K562 (cell line): ENCODE measurements at regions not wholly inside any gene's neighbourhood (a gene's known extent, or its start where the extent isn't known, plus 50 kb on each side); places are given as distances from the start of the nearest gene placed in this dataset.

ENCODE experiments used
- EZH2 ChIP-seq: IDR thresholded peaks from 2 replicates; pipeline ENCODE4 v1.6.1; 2012; ENCODE audit warnings: low read depth, mild to moderate bottlenecking, inconsistent platforms, low read length, borderline replicate concordance
- HCFC1 ChIP-seq: IDR thresholded peaks from 2 replicates; pipeline ENCODE4 v1.6.1; 2012; ENCODE audit warnings: low read depth, low read length, improper control_type of control experiment
- HDGF ChIP-seq: fragments of 450-650 bp; IDR thresholded peaks from 2 replicates; pipeline ENCODE4 v1.6.1; 2016
- POLR2AphosphoS5 ChIP-seq: IDR thresholded peaks from 2 replicates; pipeline ENCODE4 v1.6.1; 2011; ENCODE audit warnings: mild to moderate bottlenecking, low read depth, low read length, moderate library complexity; ENCODE audit not compliant: control insufficient read depth, insufficient read depth
- RBM15 ChIP-seq: fragments of 200-400 bp; formaldehyde crosslinking; IDR thresholded peaks from 2 replicates; pipeline ENCODE4 v1.6.1; 2018; ENCODE audit warnings: mild to moderate bottlenecking, low read length, moderate library complexity; ENCODE audit not compliant: insufficient read depth
- RUNX1 ChIP-seq: sonication (generic); IDR thresholded peaks from 2 replicates; pipeline ENCODE4 v1.6.1; 2016; ENCODE audit warnings: antibody characterized with exemption, low read depth
- ZNF224 ChIP-seq: sonication (generic); formaldehyde crosslinking; IDR thresholded peaks from 2 replicates; pipeline ENCODE4 v1.8.0; 2022; ENCODE audit warnings: mild to moderate bottlenecking, missing genetic modification reagents
- ZNF589 ChIP-seq: fragments of 200-800 bp; sonication (Bioruptor generic); IDR thresholded peaks from 2 replicates; pipeline ENCODE4 v1.6.1; 2016; ENCODE audit warnings: low read depth, missing genetic modification characterization, missing compliant biosample characterization
- TF ChIP-seq, protein P1 (sequence below): fragments of 250-450 bp; sonication (Bioruptor Pico); IDR thresholded peaks from 2 replicates; pipeline ENCODE4 v1.4.0; 2020; ENCODE audit warnings: mild to moderate bottlenecking, moderate library complexity
- TF ChIP-seq, protein P2 (sequence below), 2 experiments: fragments of 450-650 bp; IDR thresholded peaks; 2 replicates each; pipeline ENCODE4 v1.6.1; 2016
- TF ChIP-seq, protein P3 (sequence below), 3 experiments: IDR thresholded peaks in 2 of 3; conservative IDR thresholded peaks in 1 of 3; 2 replicates each; pipeline ENCODE4 v1.5.1; 2011 to 2012; ENCODE audit warnings: low read length in 3 of 3, mild to moderate bottlenecking in 3 of 3, control low read depth in 2 of 3, improper control_type of control experiment in 1 of 3, inconsistent platforms in 1 of 3, low read depth in 1 of 3, mixed read lengths in 1 of 3, moderate library complexity in 1 of 3; ENCODE audit not compliant: insufficient read depth in 2 of 3

DNA sequence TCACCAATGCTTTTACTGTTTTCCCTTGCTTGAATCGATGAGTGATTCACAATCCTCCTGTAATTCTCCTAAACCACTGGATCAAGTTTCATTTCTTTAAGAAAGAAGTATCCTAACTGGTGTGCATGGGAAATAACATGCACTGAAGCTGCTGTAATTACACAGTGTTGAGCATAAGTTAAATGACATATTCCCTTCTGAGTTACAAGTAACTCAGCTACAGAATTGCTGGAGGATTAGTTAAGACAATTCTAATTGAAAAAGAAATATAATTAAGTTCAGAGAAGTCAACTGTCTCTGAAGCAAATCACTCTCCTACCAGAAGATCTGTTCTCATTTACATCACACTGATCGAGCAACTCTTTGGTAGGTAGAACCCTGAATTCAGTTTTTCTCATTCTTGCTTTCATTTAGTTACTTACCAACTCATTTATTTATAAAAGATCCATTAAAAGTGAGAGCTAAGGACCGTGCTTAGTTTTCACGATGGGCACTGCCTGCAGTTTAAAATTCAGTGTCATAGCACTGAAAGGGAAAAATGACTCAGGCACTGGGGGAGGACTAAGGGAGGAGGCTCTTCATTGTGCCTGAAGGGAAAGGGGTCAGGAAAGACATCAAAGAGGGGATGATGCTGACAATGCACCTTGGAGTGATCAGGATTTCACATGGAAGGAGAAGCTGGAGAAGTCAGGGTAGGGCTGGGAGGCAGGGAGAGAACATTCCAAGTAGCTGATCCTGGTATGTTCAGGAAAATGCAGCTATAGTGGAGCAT is 327.2 kb downstream of the EMP1 start:
- no peak for TF ChIP-seq HDGF
- TF ChIP-seq HCFC1 = no peak
- TF ChIP-seq ZNF589 (CRISPR knock-in tag) = no peak
- TF ChIP-seq, protein P1, sequence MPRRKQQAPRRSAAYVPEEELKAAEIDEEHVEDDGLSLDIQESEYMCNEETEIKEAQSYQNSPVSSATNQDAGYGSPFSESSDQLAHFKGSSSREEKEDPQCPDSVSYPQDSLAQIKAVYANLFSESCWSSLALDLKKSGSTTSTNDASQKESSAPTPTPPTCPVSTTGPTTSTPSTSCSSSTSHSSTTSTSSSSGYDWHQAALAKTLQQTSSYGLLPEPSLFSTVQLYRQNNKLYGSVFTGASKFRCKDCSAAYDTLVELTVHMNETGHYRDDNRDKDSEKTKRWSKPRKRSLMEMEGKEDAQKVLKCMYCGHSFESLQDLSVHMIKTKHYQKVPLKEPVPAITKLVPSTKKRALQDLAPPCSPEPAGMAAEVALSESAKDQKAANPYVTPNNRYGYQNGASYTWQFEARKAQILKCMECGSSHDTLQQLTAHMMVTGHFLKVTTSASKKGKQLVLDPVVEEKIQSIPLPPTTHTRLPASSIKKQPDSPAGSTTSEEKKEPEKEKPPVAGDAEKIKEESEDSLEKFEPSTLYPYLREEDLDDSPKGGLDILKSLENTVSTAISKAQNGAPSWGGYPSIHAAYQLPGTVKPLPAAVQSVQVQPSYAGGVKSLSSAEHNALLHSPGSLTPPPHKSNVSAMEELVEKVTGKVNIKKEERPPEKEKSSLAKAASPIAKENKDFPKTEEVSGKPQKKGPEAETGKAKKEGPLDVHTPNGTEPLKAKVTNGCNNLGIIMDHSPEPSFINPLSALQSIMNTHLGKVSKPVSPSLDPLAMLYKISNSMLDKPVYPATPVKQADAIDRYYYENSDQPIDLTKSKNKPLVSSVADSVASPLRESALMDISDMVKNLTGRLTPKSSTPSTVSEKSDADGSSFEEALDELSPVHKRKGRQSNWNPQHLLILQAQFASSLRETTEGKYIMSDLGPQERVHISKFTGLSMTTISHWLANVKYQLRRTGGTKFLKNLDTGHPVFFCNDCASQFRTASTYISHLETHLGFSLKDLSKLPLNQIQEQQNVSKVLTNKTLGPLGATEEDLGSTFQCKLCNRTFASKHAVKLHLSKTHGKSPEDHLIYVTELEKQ (CRISPR knock-in tag) = no peak
- TF ChIP-seq, protein P2, sequence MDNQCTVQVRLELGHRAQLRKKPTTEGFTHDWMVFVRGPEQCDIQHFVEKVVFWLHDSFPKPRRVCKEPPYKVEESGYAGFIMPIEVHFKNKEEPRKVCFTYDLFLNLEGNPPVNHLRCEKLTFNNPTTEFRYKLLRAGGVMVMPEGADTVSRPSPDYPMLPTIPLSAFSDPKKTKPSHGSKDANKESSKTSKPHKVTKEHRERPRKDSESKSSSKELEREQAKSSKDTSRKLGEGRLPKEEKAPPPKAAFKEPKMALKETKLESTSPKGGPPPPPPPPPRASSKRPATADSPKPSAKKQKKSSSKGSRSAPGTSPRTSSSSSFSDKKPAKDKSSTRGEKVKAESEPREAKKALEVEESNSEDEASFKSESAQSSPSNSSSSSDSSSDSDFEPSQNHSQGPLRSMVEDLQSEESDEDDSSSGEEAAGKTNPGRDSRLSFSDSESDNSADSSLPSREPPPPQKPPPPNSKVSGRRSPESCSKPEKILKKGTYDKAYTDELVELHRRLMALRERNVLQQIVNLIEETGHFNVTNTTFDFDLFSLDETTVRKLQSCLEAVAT (IDR thresholded peaks at IDR 0.05) = no peak
- TF ChIP-seq ZNF224 (CRISPR knock-in tag) = no peak
- TF ChIP-seq, protein P3, sequence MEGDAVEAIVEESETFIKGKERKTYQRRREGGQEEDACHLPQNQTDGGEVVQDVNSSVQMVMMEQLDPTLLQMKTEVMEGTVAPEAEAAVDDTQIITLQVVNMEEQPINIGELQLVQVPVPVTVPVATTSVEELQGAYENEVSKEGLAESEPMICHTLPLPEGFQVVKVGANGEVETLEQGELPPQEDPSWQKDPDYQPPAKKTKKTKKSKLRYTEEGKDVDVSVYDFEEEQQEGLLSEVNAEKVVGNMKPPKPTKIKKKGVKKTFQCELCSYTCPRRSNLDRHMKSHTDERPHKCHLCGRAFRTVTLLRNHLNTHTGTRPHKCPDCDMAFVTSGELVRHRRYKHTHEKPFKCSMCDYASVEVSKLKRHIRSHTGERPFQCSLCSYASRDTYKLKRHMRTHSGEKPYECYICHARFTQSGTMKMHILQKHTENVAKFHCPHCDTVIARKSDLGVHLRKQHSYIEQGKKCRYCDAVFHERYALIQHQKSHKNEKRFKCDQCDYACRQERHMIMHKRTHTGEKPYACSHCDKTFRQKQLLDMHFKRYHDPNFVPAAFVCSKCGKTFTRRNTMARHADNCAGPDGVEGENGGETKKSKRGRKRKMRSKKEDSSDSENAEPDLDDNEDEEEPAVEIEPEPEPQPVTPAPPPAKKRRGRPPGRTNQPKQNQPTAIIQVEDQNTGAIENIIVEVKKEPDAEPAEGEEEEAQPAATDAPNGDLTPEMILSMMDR (IDR thresholded peaks at IDR 0.05 in 2 of 3, conservative IDR thresholded peaks at IDR 0.05 in 1 of 3; ENCODE audit: insufficient read depth in 2 of 3, low read depth in 1 of 3, low read length in 3 of 3) = no peak
- TF ChIP-seq EZH2 = no peak
- TF ChIP-seq POLR2AphosphoS5 = no peak
- no peak for TF ChIP-seq RBM15
- TF ChIP-seq RUNX1 = no peak
